ENCODE measurements at regions not wholly inside any gene's neighbourhood (a gene's known extent, or its start where the extent isn't known, plus 50 kb on each side); places are given as distances from the start of the nearest gene placed in this dataset.

DNA sequence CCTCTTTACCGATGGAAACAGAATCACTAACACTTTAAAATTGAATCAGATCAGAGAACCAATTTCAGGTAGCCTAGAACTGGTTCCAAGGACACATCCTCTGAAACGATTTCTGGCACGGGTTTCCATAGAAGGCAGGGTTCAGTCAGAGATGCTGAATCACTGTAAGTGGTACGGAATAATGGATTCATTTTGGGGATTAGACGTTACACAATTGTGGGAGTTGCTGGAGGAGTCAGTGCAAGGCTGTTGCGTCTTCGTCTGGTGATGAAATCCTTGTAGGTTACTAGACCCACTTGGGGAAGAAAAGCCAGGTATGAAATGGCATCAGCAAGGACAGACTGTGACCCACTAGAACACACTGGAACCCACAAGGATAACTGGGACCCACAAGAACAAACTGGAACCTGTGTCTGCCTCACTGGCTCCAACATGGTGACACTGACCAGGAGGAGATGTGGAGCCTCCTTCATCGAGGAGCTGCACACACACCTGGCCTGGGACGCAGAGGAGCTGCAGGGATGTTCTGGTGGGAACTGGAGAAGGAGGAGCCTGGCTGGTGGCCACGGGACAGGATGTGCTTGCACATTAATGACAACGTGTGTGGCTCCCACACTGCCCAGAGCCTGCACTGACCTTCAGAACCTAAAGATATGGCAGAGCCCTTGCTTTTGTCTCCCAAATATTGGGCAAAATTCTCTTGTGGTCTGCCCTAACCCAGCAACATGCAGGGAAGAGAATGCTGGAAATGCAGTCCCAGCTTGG is 105.1 kb downstream of the TRAPPC11 start:
- TF ChIP-seq CTCF (IDR thresholded peaks at IDR 0.05; ENCODE audit: low read depth, low read length): no peak
- in situ Hi-C loops (cut with HindIII; ENCODE audit: low sequenced_read_pairs): no loop called here
- no peak overlapping the region for H3K4me3 ChIP-seq (ENCODE audit: low read depth, low read length)
- DNase-seq (ENCODE audit: low read depth, low spot score): no peak

DNA sequence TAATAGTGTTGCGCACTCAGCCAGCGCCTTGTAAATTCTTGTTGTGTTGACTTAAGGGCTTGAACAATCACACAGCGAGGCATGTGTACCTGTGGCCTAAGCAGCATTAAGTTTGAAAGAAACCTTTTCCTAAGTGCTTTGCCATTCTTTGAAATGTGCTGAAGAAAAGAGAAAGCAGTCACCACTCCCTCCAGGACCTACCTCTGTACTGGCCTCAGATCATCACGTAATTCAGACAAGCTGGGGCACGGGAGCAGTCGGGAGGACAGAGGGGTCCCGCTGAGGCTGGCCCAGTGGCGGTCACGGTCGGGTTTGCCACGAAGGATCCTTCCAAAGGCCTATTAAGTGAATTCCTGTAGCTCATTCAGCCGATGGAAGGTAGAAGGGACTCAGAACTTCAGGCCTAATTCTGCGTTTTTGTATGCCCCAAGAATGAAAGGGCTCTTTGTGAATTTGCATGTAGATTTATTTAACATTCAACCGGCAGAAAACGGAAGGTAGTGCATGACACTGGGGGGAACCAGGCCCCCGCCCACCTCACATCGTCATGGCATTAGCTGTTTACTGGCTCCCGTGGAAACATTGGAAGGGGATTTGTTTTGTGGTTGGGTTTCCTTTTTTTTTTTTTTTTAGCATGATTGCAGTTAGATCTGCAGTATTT is 106.3 kb downstream of the TRAPPC11 start:
- no peak for DNase-seq (ENCODE audit: low read depth, low spot score)
- TF ChIP-seq CTCF (IDR thresholded peaks at IDR 0.05; ENCODE audit: low read depth, low read length): no peak
- in situ Hi-C loops (cut with HindIII; ENCODE audit: low sequenced_read_pairs): no loop called here
- H3K4me3 ChIP-seq (ENCODE audit: low read depth, low read length): no peak overlapping the region

GRCh38 chr4:183766140-183766539 is 107.0 kb downstream of the TRAPPC11 start:
- in situ Hi-C loops (cut with HindIII; ENCODE audit: low sequenced_read_pairs): no loop called here
- TF ChIP-seq CTCF (IDR thresholded peaks at IDR 0.05; ENCODE audit: low read depth, low read length): no peak
- no peak overlapping the region for H3K4me3 ChIP-seq (ENCODE audit: low read depth, low read length)
- no peak for DNase-seq (ENCODE audit: low read depth, low spot score)

GRCh38 chr4:183770906-183771305 is 111.8 kb downstream of the TRAPPC11 start:
- TF ChIP-seq CTCF (IDR thresholded peaks at IDR 0.05; ENCODE audit: low read depth, low read length): no peak
- H3K4me3 ChIP-seq (ENCODE audit: low read depth, low read length): no peak overlapping the region
- in situ Hi-C loops (cut with HindIII; ENCODE audit: low sequenced_read_pairs): no loop called here
- no peak for DNase-seq (ENCODE audit: low read depth, low spot score)

GRCh38 chr4:183772361-183772760 is 113.3 kb downstream of the TRAPPC11 start:
- H3K4me3 ChIP-seq (ENCODE audit: low read depth, low read length): no peak overlapping the region
- no peak for TF ChIP-seq CTCF (IDR thresholded peaks at IDR 0.05; ENCODE audit: low read depth, low read length)
- in situ Hi-C loops (cut with HindIII; ENCODE audit: low sequenced_read_pairs): no loop called here
- no peak for DNase-seq (ENCODE audit: low read depth, low spot score)

DNA sequence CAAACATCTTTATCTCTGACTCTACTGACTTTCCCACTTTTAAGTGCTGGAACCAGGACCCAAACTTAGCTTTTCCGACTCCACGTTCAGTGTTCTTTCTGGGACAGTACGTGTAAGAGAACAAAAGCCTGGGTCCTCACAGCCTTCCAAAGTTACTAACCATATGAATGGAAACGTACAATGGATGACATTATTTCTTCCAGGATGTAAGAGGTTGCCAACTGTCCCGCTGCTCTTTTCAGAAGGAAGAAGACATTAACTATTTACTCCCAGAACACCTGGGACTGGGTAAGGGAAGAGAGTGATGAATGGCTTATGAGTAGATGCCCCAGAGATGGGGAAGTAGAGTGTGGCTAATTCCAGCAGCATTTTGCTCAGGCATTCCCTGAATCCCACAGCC is 114.7 kb downstream of the TRAPPC11 start:
- in situ Hi-C loops (cut with HindIII; ENCODE audit: low sequenced_read_pairs): no loop called here
- DNase-seq (ENCODE audit: low read depth, low spot score): no peak
- TF ChIP-seq CTCF (IDR thresholded peaks at IDR 0.05; ENCODE audit: low read depth, low read length): no peak

More for the DNA sequence above, 114.7 kb downstream of the TRAPPC11 start:
- no peak overlapping the region for H3K4me3 ChIP-seq (ENCODE audit: low read depth, low read length)

Data from astrocyte of the spinal cord (primary cell).